ENCODE measurements at regions not wholly inside any gene's neighbourhood (a gene's known extent, or its start where the extent isn't known, plus 50 kb on each side); places are given as distances from the start of the nearest gene placed in this dataset.
"Not testable (repeated sequence)": the region's sequence is repeated elsewhere in the genome, so short reads cannot be mapped to it uniquely, and the experiment has no call there.

- no peak for DNase-seq (ENCODE audit: low read depth in 2 of 2)
Observed at GRCh38 chr10:100661520-100661919, 83.9 kb upstream of the PAX2 start.

- no peak for DNase-seq (ENCODE audit: low read depth in 2 of 2)
Observed at GRCh38 chr10:100662067-100662466, 83.3 kb upstream of the PAX2 start.

- DNase-seq (ENCODE audit: low read depth in 2 of 2), result no peak
Observed at GRCh38 chr10:100664316-100665149, 80.8 kb upstream of the PAX2 start.

GRCh38 chr10:100666634-100667033 lies 78.7 kb upstream of the PAX2 start:
- not testable (repeated sequence) for DNase-seq (ENCODE audit: low read depth in 2 of 2)

GRCh38 chr10:100669616-100670015 lies 75.8 kb upstream of the PAX2 start:
- DNase-seq (ENCODE audit: low read depth in 2 of 2), result no peak

- DNase-seq (ENCODE audit: low read depth in 2 of 2), result no peak
Observed at GRCh38 chr10:100670368-100670767, 75.0 kb upstream of the PAX2 start.

- DNase-seq (ENCODE audit: low read depth in 2 of 2), result peak; percentile 29 to 41
Observed at GRCh38 chr10:100670828-100671479, 74.4 kb upstream of the PAX2 start.

- no peak for DNase-seq (ENCODE audit: low read depth in 2 of 2)
Observed at GRCh38 chr10:100672199-100672598, 73.2 kb upstream of the PAX2 start.

- DNase-seq (ENCODE audit: low read depth in 2 of 2), result no peak
Observed at GRCh38 chr10:100677290-100677945, 68.0 kb upstream of the PAX2 start.

GRCh38 chr10:100679327-100679726 lies 66.1 kb upstream of the PAX2 start:
- DNase-seq (ENCODE audit: low read depth in 2 of 2), result no peak

GRCh38 chr10:100683004-100683403 lies 62.4 kb upstream of the PAX2 start:
- DNase-seq (ENCODE audit: low read depth in 2 of 2), result no peak

- no peak for DNase-seq (ENCODE audit: low read depth in 2 of 2)
Observed at GRCh38 chr10:100683545-100684300, 61.7 kb upstream of the PAX2 start.

GRCh38 chr10:100684688-100685235 lies 60.6 kb upstream of the PAX2 start:
- no peak for DNase-seq (ENCODE audit: low read depth in 2 of 2)

GRCh38 chr10:100685331-100685730 lies 60.1 kb upstream of the PAX2 start:
- no peak for DNase-seq (ENCODE audit: low read depth in 2 of 2)

GRCh38 chr10:100687143-100688003 lies 58.0 kb upstream of the PAX2 start:
- DNase-seq (ENCODE audit: low read depth in 2 of 2), result no peak

- DNase-seq (ENCODE audit: low read depth in 2 of 2), result no peak
Observed at GRCh38 chr10:100688201-100688600, 57.2 kb upstream of the PAX2 start.

GRCh38 chr10:100693821-100694220 lies 51.6 kb upstream of the PAX2 start:
- DNase-seq (ENCODE audit: low read depth in 2 of 2), result no peak
